ENCODE measurements at regions not wholly inside any gene's neighbourhood (a gene's known extent, or its start where the extent isn't known, plus 50 kb on each side); places are given as distances from the start of the nearest gene placed in this dataset.

GRCh38 chr9:96048104-96048955 lies 172.8 kb downstream of the ERCC6L2 start:
- Histone ChIP-seq H3K9me3 (peaks cover 0 to 2% (median 0%) of the 10 kb centered on the region in 8 donors), H3K4me1 (peaks cover 0 to 12% (median 2%) of the 10 kb centered on the region in 6 donors), H3K27ac (peak overlapping the region in 3 of 8 donors; percentile 11 to 33 (median 16)), H3K36me3 (no peaks in the 10 kb centered on the region), H3K27me3 (replicated peaks in 1 of 7) (no peaks in the 10 kb centered on the region), H3K4me3 (no peak overlapping the region)
- peak; percentile 50 for DNase-seq
- intact Hi-C loops (cut with DNase I; ENCODE audit: low total_unique reads): no loop called here
- TF ChIP-seq POLR2AphosphoS5 (IDR thresholded peaks at IDR 0.05): no peak
- WGBS, 5 donors: 52 to 58% (median 55%) methylated on average over 24 of the region's 24 CpGs

- peaks cover 0 to 12% (median 2%) of the 10 kb centered on the region in 6 donors for H3K4me1 ChIP-seq
- peaks cover 0 to 2% (median 0%) of the 10 kb centered on the region in 8 donors for H3K9me3 ChIP-seq
- intact Hi-C loops (cut with DNase I; ENCODE audit: low total_unique reads): no loop called here
- WGBS, 5 donors: 76 to 81% (median 80%) methylated on average over 10 of the region's 10 CpGs
- DNase-seq: peak; percentile 58
- TF ChIP-seq POLR2AphosphoS5 (IDR thresholded peaks at IDR 0.05) (no peak), POLR2A (IDR thresholded peaks at IDR 0.05) (no peak), CTCF (IDR thresholded peaks at IDR 0.05 in 8 of 11, conservative IDR thresholded peaks at IDR 0.05 in 3 of 11) (no peak)
- H3K36me3 ChIP-seq: no peaks in the 10 kb centered on the region
- no peak overlapping the region for H3K4me3 ChIP-seq
- no peak overlapping the region for H3K27ac ChIP-seq
- no peaks in the 10 kb centered on the region for H3K27me3 ChIP-seq (replicated peaks in 1 of 7)
Measured at GRCh38 chr9:96047741-96048103, 172.2 kb downstream of the ERCC6L2 start.

DNA sequence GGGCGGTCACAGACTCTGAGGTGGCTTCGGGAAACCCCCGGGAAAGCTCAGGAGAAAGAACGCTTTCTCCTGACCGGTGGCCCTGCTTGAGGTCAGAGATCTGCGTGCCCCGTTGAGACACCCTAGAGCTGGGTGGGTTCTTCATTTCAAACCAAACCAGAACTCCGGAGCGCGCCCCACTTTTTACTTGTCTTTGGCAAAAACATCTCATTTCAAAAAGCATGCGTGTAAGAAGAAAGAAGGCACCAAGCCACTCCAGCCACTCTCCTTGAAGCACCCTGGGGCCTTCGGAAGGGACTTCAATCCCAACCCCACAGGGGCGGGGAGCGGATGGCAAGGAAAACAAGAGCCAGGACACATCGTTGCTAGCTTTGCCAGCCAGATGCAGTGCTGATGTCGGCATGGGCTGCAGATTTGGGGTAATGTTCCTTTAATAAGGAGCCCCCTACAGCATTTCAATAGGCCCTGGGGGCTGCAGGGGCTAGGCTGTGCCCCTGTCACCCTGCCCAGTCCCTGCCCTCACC lies 171.7 kb downstream of the ERCC6L2 start:
- TF ChIP-seq CTCF (IDR thresholded peaks at IDR 0.05 in 8 of 11, conservative IDR thresholded peaks at IDR 0.05 in 3 of 11): no peak
- no peak for TF ChIP-seq POLR2AphosphoS5 (IDR thresholded peaks at IDR 0.05)
- TF ChIP-seq POLR2A (IDR thresholded peaks at IDR 0.05): no peak
- Histone ChIP-seq H3K27ac (no peak overlapping the region), H3K36me3 (no peaks in the 10 kb centered on the region), H3K4me3 (no peak overlapping the region), H3K27me3 (replicated peaks in 1 of 7) (no peaks in the 10 kb centered on the region), H3K9me3 (peaks cover 0 to 2% (median 0%) of the 10 kb centered on the region in 8 donors), H3K4me1 (peaks cover 0 to 12% (median 2%) of the 10 kb centered on the region in 6 donors)
- 95 to 97% (median 96%) methylated on average over 16 of the region's 16 CpGs for WGBS, 5 donors
- peak; percentile 61 for DNase-seq
- intact Hi-C loops (cut with DNase I; ENCODE audit: low total_unique reads): no loop called here

DNA sequence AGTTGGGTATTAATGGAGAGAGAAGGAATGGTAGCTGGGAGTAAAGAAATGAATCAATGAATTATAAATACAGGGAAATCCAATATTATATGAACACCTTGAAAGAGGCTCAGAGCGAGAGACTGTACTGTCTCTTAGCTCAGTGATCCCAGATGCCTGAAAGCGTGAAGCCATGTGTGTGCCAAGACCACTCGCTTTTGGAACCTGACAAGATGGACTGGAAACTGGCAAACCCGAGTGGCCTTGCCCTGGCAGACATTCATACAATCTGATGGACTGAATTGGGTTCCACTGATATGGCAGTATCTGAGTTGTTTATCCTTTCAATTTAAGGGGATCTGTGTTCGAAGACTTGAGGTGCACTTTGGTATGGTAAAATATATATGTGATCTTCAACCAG lies 170.3 kb downstream of the ERCC6L2 start:
- intact Hi-C loops (cut with DNase I; ENCODE audit: low total_unique reads): no loop called here
- Histone ChIP-seq H3K9me3 (no peaks in the 10 kb centered on the region), H3K27ac (no peak overlapping the region), H3K4me3 (no peak overlapping the region), H3K4me1 (peaks cover 0 to 12% (median 2%) of the 10 kb centered on the region in 6 donors), H3K27me3 (replicated peaks in 1 of 7) (no peaks in the 10 kb centered on the region), H3K36me3 (no peaks in the 10 kb centered on the region)
- TF ChIP-seq CTCF (IDR thresholded peaks at IDR 0.05 in 8 of 11, conservative IDR thresholded peaks at IDR 0.05 in 3 of 11) (no peak), POLR2AphosphoS5 (IDR thresholded peaks at IDR 0.05) (no peak)
- DNase-seq: no peak
- WGBS, 5 donors: 90 to 95% (median 92%) methylated on average over 5 of the region's 5 CpGs

All from spleen (tissue), 11 donors.